IPS DF 4.7 (cell line): ENCODE measurements at regions not wholly inside any gene's neighbourhood (a gene's known extent, or its start where the extent isn't known, plus 50 kb on each side); places are given as distances from the start of the nearest gene placed in this dataset.

ENCODE experiments used
- DNase-seq: peaks from one replicate; pipeline ENCODE4 v3.0.0-alpha.2; 2013; ENCODE audit warnings: low spot score; ENCODE audit errors: extremely low read depth

DNA sequence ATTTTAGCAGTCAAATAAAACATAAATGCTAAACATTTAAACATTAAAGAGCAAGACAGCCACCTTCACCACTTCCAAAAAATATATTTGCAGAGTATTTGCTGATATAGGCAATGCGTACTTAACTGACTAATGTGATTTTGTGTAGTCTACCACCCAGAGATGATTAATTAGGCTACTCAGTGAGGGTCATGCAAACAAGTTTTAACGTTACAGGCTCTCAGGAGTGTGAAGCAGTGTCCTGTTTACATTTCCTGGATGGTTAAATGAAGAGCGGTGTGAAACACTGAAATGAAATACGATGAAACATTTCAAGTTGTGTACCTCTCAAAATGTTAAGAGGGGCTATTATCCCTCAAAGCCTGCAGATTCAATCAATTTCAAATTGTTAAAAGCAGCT is 165.8 kb upstream of the LRIG3 start:
- no peak for DNase-seq

DNA sequence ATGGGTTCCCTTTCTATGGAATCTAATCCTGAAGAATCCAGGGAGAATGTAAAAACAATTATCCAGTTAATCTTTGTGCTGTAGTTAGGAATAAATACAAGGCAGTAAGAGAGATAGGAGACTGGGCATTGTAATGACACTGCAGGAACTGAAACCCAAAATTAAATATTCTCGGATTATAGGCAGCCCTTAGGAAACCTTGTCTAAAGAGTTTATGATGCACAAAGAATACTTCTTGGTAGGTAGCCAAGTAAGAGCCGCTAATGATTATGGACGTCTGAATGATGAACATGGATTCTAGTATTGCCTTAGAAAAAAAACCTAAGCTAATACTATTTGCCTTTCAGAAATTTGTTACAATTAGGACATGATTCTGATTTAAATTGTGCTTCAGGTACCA is 165.4 kb upstream of the LRIG3 start:
- DNase-seq: no peak

DNA sequence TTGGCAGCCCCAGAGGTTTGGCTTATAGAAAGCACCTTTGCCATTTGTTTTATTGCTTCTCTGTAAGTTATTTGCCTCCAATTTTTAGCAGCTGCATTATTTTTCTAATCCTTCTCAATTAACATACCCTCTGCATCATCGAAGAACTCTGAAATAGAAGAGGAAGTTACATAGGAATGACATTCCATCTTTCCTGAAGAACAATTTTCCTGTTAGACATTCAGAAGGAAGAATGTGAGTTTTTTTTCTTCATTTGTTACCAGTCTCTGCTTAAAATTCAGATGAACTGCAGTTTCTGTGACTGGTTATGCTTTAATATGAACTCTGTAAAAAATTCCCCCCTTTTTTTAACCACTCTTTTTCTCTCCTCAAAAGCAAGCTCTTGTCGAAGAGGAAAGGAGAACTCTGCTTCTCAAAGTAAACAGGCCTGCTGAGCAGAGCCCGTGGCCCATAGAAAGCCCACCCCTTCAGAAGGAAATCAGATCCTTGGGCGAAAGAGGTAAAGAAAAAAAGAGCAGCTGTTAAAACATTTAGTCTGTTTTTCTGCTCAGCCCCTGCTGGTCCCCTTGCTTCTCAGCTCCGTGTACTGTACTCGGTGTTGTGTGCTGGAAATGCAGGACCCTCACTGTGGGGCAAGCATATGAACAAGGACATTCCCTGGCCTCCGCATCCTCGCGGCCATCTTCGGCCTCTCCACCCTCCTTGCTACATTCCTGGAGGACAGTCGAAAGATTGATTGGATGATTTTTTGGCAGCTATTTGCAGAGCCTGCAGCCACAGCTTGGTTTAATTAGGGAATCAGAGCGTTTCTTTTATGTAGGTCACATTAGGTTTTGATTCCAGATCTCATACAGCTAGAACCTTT is 164.4 kb upstream of the LRIG3 start:
- DNase-seq: no peak

DNA sequence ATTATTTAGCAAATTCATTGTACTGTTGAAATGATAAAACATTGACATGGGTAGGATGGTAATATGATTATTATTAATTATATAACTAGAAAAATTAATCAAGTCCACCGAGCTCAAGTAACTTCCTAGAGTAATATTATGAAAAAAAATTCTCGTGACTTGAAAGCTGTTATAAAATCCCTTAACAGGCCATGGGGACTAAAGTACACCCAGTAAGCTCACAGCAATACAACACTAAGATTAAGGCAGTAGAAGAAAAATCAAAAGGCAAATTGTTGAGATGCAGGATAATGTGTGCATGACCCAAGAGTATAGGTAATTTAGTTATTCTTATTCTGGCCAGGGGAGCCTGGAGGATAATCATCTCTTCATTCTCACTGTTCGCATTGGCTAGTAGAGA is 162.6 kb upstream of the LRIG3 start:
- no peak for DNase-seq

DNA sequence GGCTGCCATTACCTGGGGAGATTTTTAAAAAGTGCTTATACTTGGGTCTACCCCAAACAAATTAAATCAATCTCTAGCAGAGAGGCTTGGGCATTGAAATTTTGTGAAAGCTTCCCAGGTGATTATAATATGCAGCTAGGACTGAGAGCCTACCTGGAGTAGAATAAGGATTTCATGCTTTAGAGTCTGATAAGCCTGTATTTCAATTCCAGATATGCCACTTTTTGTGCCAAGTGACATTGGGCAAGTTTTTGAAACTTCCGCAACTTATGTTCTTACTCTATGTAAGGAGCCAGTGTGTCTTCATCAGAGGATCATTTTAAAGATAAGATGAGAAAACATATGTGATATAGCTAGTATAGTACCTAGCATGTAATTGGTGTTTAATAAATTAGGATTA is 159.8 kb upstream of the LRIG3 start:
- no peak for DNase-seq

DNA sequence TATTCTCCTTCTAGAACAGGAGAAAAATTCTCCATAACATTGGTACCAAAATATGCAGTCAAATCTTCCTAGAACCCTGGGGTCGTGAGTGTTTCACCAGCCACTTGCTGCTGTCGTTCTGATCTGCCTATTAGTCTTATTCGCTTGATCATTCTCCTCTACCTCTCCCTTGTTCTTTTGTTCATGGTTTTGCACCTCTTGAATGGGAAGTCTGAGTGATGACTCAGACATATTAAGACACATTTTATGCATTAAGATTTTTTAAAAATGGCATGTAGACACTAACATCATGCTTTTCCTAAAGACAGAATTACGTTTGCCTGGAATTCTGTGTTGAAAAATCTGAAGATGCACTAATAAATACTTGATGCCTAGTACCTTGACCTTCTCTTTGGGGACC is 159.2 kb upstream of the LRIG3 start:
- DNase-seq: no peak

DNA sequence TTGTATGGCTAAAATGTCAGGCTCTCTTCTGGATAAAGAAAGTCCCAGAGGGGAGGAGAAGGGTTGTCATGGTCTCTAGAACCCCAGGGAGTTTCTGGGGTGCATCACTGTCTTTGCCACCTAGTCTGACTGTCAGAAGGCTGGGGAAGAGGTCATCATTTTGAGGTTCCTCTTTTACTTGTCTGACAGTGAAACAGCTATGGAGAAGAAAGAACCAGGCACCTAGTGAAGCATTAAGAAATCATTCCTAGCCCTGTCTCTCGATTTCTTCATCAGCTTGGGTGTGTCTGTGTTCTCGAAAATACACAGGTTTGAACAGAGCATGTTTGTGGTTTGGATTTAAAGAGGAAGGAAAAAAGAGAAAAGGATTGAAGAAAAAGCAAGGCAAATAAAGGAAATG is 158.7 kb upstream of the LRIG3 start:
- DNase-seq: no peak

DNA sequence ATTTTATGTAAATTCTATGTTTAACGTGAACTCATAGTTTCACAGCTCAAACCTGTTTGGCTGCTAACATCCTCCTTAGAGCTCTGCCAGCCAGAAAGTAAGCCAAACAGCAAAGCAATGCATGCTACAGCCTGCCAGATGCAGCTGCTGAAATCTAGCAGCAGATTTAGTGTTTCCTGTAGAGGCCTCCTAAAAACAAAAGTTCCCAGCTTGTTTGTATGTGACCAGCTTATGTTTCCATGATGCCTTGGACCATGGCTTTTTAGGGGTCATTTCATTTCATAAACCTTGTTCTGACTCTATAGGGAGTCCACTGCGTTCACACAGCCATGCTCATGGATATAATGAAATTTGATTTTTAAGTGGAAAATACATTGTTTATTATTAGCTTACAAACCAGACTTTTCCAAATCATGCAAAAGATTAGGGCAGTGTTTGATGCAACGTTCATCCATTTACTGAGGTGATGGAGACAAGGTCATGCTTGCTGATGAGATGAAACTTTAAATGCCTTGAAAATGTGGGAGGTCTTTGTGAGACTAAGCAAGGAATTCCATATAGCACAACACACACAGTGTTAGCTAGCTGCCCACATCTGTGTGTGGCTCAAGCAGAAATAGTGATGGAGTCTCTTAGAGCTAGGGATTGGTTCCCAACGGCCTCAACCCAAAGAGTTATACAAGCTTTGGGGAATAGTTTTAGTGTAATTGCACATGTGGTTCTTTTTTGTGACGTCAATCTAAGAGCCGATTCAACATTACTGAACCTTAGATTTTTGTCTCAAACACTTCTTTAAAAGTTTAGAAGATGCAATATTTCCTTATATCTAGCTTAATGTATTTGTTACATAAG is 157.5 kb upstream of the LRIG3 start:
- no peak for DNase-seq

DNA sequence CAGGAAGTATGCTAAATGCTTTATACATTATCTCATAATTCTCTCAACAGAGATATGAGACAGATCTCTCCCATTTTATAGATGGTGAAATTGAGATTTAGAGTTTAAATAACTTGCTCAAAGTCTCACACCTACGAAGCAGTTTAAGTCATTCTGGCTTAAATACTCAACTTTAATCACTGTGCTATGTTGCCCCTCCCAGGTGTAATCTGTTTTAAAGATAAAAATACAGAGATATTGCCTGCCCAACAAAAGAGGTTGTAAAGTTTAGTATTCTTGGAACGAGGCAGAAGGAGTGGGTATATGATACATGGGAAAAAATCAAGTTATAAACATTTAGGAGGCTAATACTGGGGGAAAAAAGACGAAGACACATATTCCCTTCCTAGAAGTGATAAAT is 156.8 kb upstream of the LRIG3 start:
- no peak for DNase-seq

DNA sequence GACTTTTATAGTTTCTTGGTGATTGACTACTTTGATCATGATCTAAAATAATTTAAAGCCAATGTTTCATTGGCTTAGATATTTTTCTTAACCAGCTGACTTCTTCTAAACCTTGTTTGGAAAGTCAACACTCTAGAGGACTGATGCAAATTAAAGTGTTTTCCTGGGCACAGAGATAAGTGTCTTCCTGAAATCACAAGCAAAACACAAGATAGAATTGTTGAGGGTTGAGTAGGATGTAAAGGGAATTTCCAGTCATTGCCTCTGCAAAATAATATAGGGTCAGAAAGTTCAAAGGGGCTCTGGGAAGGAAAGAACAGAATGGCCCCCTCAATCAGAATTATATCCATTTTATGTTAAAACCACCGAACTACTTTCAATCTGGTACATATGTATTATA is 156.3 kb upstream of the LRIG3 start:
- DNase-seq: no peak

DNA sequence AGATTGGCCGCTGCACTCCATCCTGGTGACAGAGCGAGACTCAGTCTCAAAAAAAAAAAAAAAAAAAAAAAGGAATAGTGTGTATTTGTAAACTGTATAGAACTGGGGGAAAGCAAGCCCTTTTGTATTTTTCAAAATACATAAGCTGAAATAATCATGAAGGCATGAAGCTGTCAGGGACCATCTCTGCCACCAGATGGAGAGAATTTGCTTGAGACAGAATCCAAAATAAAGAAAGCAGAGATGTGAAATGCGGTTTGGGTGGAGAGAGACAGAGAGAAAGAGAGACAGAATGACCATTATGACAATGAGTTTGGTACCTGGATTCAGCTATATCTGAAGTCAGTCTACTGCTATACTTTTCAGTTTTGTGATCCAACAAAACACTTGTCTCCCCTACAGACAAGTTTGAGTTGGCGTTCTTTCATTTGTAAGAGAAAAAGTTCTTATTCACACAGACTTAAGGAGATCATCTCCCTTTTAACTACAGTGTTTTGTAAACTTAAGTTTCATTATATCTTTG is 155.7 kb upstream of the LRIG3 start:
- no peak for DNase-seq

DNA sequence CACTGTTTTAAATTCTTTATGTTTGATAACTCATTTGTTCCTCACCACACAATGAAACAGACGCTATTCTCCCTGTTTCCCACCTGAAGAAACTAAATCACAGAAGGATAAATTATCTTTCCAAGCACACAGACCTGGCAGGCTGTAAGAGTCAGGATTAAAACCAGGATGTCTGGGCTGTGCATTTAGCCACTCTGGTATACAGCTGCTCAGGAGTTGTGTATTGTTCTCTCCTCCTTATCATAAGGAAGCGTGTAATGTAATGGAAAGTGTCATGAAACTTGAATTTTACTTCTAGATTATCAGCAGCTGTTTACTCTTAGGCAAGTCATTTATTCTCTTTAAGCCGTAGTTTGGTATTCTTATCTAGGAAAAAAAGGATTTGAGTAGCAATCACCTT is 154.8 kb upstream of the LRIG3 start:
- no peak for DNase-seq

DNA sequence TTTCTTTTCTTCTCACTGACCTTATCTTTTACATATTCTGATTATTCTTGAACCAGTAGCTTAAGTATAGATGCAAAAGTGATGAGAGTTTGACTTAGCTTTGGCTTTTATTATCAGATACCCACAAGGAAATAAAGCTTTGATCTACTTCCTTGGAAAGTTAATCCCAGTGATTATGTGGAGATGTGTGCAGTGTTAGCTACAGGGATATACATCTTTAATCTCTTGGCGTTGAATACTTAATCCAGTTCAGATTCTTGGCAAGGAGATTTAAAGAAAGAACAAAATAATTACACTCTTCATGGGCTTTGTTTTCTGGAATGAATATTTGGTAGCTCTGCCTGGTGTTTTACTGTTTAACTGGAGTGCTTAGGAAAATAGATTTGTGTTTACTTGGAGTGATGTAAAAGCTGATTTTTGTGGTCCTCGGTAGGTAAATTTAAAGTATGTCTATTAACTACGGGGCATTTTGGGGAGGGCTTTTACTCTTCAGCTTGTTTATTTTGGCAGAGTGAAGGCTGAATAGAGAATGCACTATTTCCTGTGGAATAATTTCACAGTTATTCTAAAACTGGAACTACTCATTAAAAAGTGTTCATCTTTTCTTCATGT is 150.1 kb upstream of the LRIG3 start:
- no peak for DNase-seq

DNA sequence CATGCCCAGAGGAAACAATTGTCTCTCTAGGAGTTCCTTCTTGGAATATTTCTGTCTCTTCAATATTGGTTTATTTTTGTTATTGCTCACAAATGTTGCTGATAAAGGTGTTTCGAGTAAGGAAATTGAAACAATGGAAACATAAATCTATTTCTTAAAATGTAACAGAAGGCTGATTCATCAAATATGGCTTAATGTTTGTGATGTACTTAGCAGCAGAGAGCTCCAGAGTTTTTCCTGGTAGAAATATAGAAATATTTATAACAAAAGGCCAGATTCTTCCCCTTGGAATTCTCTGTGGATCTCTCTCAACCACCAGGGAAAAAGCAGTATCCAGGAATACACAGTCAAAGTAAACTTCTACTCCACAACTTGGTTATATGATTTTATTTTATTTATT is 149.2 kb upstream of the LRIG3 start:
- DNase-seq: no peak

DNA sequence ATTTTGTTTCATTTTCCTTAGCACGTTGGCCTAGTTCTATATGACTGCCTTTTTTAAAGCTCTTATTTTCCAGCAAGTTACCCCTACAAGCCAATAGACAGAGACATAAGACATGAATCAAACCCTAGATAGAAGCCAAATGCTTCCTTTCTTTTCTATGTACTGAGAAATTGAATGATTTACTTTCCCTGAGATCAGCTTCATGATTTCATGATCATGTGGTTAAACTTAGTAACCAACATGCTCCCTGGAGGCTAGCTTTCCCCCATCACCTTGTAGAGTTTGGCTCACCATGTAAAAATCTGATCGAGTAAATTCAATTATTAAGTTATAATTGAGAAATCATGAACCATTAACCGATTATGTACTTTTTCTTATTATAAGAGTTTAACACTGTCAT is 148.1 kb upstream of the LRIG3 start:
- no peak for DNase-seq

DNA sequence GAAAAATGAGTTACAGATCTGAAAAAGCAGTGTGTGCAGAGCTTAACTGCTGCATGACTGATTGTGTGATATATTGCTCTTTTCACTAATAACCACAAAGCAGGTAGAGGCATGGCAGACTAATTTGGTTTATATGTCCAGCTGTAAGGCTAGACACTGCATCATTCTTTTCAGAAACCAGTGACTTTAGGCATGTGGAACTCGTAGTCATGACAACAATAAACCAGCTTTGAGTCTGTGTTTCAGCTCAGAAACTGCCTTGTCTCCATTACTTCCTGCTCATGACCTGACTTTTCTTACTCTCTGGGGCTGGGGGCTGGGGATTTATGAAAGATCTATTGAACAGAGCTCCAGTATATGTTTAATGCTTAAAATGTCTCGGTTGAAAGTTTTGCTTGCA is 146.8 kb upstream of the LRIG3 start:
- DNase-seq: no peak

DNA sequence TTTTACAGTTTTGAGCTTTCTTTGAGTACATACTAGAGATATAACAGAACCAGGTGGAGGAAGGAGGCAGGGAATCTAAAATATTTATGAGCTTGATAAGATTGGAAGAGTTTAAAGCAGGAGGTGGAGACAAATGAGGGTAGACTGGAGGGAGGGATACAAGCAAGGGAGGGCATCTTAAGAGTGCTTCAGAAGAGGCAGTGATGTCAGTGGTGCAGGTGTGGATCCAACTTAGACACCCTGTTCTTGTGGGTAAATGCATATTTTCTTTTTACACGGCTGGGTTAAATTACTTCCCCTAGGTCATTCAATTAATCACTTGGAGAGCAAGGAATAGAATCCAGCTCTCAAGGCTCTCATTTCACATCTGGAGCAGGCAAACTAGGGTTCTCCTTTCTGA is 146.1 kb upstream of the LRIG3 start:
- no peak for DNase-seq

DNA sequence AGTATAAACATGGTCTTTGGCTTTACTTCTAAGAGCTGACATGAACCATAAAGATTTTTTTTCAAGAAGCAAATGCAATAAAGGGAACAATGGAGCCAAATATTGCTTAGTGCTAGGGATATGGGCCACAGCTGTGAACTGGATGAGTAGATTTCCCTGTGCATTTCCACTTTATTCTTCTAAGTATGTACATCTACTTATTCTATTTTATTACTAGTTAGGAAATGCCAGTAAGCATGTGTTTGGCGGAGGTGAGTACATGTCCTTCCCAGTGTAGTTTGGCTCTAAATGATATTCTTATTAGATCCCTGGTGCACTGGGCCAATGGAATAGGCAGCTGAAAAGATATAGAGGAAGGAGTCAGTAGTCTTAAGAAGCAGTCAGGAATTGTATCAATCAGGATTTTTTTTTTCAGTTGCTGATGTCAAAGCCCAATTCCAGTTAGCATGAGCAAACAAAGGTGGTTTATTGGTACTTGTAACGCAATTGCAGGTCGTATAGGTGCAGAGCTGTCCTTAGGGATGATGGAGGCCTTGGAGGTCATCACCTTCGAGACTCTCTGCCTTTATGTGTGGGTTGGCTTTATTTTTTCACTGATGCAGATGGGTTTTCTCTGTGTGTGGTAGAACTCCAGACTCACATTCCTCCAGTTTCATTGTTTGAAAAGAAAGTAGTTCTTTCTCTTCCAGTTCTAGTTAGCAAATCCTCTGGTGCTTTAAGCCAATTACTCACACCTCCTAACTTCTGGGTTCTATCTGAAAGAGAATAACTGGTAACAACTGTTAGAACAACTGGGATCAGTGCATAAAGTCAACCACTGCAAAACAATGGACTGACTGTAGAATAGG is 139.0 kb upstream of the LRIG3 start:
- no peak for DNase-seq

DNA sequence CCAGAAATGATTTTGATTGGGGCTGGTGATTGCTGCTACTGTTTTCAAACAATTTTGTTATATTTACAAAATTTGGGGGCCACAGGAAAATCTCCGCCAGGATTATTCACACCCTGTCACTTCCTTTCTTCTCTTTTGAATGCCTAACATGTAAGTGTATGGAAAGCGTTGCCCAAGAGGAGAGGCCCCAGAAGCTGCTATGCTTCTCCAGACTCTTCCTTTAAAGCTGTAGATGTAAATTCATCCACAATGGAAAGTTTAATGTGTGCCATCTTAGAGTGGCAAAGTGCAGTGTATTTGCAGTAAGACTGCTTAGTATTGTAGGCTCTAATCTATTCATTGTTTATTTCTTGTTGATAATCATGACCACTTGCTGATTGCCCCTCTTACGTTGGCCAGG is 136.7 kb upstream of the LRIG3 start:
- DNase-seq: no peak

DNA sequence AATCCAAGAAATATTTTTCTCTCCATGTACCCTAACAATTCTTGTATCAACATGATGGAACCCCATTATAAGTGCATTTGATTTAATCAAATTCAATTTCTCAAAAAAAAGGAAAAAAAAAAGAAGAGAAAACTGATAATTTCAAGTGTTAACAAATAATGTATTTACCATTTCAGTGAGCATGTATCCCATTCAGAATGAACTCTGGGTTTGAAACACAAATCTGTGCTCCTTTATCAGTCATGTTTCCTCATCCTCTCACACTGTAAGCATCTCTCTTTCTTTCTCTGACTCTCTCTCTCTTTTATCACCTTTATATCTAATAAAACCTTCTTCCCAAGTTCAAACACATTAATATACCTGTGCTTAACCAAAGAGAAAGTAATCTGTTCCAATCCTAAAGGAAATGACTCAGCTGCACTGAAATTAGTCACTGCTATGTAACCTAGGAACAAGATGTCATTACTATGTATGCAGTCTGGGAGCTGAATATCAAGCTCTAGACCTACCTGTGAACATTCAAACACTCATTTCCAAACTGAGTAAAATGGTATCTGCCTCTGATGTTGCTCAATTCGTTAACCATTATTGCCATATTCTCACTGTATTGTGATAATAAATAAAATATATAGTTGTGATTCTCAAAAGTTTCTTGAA is 135.0 kb upstream of the LRIG3 start:
- no peak for DNase-seq
